ENCODE measurements at regions not wholly inside any gene's neighbourhood (a gene's known extent, or its start where the extent isn't known, plus 50 kb on each side); places are given as distances from the start of the nearest gene placed in this dataset.

DNA sequence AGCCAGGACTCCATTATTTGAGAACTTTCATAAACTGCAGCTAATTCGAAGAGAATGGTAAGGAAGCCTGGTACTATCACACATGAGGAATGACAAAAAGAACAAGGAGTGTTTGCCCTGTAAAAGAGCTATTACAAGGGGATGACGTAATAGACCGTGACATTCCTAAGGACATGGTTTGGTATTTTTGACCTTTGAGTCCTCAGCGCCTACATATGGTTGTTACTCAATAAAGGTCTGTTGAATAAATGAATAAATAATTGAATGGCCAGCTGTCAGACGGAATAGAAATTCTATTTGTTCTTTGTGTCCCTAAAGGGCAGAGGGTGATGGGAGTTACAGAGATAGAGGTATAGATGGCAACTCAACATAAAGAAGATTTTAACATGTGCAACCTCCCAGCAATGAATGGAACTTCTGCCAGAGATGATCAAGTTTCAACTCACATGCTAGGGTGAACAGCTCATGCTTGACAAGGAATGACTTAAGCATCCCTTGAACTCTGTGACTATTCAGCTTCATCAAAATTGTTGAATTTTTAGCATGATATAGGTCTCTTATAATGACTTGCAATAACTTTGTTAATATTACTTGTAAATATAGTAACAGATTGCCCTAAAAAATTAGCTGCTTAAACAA, 115.4 kb downstream of the TENT5A start:
- TF ChIP-seq CTCF (IDR thresholded peaks at IDR 0.05; ENCODE audit: extremely low read depth, insufficient read depth, missing control alignments) = no peak
- in situ Hi-C loops (cut with MboI; ENCODE audit: low pct_unique_long_range_greater_than_20kb, low sequenced_read_pairs, unreplicated experiment) = no loop called here

DNA sequence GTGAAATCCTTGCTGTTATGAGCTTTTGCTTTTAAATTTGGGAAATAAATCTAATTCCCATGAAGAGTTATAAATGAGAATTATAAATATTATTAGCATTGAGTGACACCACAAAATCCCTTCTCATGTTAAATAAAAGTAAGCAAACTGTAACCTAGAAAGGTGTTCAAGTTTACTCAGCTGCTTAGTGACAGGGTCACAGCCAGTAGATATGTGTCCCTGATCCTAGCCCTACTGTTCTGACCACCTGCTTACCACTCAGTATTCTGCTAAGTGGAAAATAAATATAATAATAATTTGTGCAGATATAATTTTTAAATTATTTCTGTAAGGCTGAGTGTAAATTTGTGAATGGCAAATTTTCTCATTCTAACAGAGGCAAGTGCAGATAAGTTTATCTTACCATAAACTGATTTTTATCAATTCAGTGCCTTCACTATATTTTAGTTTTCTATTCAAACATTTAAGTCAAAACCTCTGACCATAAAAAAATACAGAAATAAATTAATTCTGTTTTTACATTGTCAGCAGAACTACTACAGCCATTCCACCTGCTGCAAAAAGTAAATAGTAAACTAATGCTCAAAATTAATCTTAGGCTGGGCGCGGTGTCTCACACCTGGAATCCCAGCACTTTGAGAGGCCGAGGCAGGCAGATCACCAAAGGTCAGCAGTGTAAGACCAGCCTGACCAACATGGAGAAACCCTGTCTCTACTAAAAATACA, 118.2 kb downstream of the TENT5A start:
- in situ Hi-C loops (cut with MboI; ENCODE audit: low pct_unique_long_range_greater_than_20kb, low sequenced_read_pairs, unreplicated experiment) = no loop called here
- TF ChIP-seq CTCF (IDR thresholded peaks at IDR 0.05; ENCODE audit: extremely low read depth, insufficient read depth, missing control alignments) = no peak
- DNase-seq (ENCODE audit: low spot score) = no peak

More for the DNA sequence above, 115.4 kb downstream of the TENT5A start:
- no peak for DNase-seq (ENCODE audit: low spot score)

DNA sequence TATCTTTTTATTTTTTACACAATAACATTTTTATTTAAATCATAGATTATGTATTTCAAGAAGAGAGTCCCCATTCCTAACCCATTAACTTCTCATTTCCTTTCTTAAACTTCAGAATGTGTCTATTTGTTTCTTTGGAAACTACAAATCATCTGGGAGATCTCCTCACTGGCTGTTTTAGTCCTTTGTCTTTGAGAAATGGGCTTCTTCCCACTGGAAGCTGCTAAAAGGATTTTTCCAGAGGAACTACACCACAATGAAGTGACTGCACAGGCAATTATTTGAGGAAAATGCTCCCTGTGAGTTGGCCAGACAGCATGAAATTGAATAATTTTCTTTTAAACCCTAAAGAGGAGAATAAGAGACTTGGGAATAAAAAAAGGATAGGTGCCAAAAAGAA, 119.1 kb downstream of the TENT5A start:
- no peak for DNase-seq (ENCODE audit: low spot score)

GRCh38 chr6:81630719-81631118, 121.8 kb downstream of the TENT5A start:
- in situ Hi-C loops (cut with MboI; ENCODE audit: low pct_unique_long_range_greater_than_20kb, low sequenced_read_pairs, unreplicated experiment) = no loop called here
- no peak for DNase-seq (ENCODE audit: low spot score)
- TF ChIP-seq CTCF (IDR thresholded peaks at IDR 0.05; ENCODE audit: extremely low read depth, insufficient read depth, missing control alignments) = no peak

More for the DNA sequence above, 119.1 kb downstream of the TENT5A start:
- in situ Hi-C loops (cut with MboI; ENCODE audit: low pct_unique_long_range_greater_than_20kb, low sequenced_read_pairs, unreplicated experiment) = no loop called here
- TF ChIP-seq CTCF (IDR thresholded peaks at IDR 0.05; ENCODE audit: extremely low read depth, insufficient read depth, missing control alignments) = no peak

- no peak for DNase-seq (ENCODE audit: low spot score)
- in situ Hi-C loops (cut with MboI; ENCODE audit: low pct_unique_long_range_greater_than_20kb, low sequenced_read_pairs, unreplicated experiment) = no loop called here
- no peak for TF ChIP-seq CTCF (IDR thresholded peaks at IDR 0.05; ENCODE audit: extremely low read depth, insufficient read depth, missing control alignments)
Measured at GRCh38 chr6:81625216-81625615, 127.3 kb downstream of the TENT5A start.

GRCh38 chr6:81624453-81624852, 128.0 kb downstream of the TENT5A start:
- in situ Hi-C loops (cut with MboI; ENCODE audit: low pct_unique_long_range_greater_than_20kb, low sequenced_read_pairs, unreplicated experiment) = no loop called here
- no peak for DNase-seq (ENCODE audit: low spot score)
- TF ChIP-seq CTCF (IDR thresholded peaks at IDR 0.05; ENCODE audit: extremely low read depth, insufficient read depth, missing control alignments) = no peak

Data from GM13977 (cell line).